ENCODE measurements at regions not wholly inside any gene's neighbourhood (a gene's known extent, or its start where the extent isn't known, plus 50 kb on each side); places are given as distances from the start of the nearest gene placed in this dataset.

DNA sequence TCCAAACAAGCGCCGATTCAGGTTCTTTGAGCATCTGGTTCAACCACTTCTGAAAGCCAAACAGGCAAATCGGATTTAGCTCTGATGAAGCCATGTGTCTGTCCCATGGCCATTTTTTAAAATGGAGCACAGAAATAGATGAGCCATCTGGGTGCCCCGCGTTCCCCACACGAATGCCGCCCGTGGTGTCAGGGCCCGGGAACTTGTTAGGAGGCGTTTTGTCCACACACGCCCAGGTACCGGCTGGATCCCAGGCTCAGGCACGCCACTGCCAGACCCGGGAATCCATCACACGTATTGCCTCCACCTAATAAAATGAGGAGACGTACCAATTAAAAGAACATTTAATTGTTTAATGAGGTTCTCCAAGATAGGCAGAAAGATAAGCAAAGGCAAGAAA, 374.4 kb upstream of the SALL3 start:
- no peaks in the 10 kb centered on the region for H3K27me3 ChIP-seq (ENCODE audit: control insufficient read depth, low read length)
- no peaks in the 10 kb centered on the region for H4K20me1 ChIP-seq (ENCODE audit: control insufficient read depth, insufficient read depth, low read depth, low read length)
- H3K79me2 ChIP-seq (ENCODE audit: control insufficient read depth, low read length): no peaks in the 10 kb centered on the region
- no peaks in the 10 kb centered on the region for H3F3A ChIP-seq (ENCODE audit: control insufficient read depth, insufficient read depth)
- H3K4me1 ChIP-seq (ENCODE audit: control insufficient read depth, low read length): no peaks in the 10 kb centered on the region
- no peak overlapping the region for H3K4me2 ChIP-seq (ENCODE audit: low read length)
- H3K27ac ChIP-seq (ENCODE audit: low read depth, low read length): no peak overlapping the region
- H3K36me3 ChIP-seq (ENCODE audit: control insufficient read depth, low read length): no peaks in the 10 kb centered on the region
- no peaks in the 10 kb centered on the region for H3K9me2 ChIP-seq (replicated peaks; ENCODE audit: control insufficient read depth, low read length)
- peaks cover 7% of the 10 kb centered on the region; the same call in 1 of the 2 replicates for H3K9me3 ChIP-seq (ENCODE audit: control insufficient read depth, insufficient read depth, low read length)
- H3K4me3 ChIP-seq (ENCODE audit: low read length): no peak overlapping the region
- TF ChIP-seq EZH2phosphoT487 (IDR thresholded peaks at IDR 0.05; ENCODE audit: borderline replicate concordance, low read length): no peak
- TF ChIP-seq, protein P1, sequence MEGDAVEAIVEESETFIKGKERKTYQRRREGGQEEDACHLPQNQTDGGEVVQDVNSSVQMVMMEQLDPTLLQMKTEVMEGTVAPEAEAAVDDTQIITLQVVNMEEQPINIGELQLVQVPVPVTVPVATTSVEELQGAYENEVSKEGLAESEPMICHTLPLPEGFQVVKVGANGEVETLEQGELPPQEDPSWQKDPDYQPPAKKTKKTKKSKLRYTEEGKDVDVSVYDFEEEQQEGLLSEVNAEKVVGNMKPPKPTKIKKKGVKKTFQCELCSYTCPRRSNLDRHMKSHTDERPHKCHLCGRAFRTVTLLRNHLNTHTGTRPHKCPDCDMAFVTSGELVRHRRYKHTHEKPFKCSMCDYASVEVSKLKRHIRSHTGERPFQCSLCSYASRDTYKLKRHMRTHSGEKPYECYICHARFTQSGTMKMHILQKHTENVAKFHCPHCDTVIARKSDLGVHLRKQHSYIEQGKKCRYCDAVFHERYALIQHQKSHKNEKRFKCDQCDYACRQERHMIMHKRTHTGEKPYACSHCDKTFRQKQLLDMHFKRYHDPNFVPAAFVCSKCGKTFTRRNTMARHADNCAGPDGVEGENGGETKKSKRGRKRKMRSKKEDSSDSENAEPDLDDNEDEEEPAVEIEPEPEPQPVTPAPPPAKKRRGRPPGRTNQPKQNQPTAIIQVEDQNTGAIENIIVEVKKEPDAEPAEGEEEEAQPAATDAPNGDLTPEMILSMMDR (IDR thresholded peaks at IDR 0.05; ENCODE audit: low read depth, low read length, poor library complexity, severe bottlenecking): no peak

DNA sequence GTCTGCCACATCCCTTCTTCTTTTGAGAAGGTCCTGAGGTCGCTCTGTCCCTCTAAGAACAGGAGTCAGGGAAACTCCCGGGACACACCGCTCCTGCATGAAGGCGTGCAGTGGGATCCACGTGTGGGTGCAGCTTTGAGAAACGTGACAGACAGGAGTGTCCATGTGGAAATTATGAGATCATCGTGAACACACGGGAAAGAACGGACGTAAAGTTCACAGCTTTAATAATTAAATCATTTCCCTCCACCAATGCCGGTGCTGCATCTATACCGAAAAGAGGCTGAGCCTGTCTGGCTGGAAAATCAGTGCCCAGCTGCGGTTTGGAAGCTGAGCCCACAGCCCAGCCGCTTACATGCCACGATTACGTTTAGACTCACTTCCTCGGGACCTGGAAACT, 372.4 kb upstream of the SALL3 start:
- no peaks in the 10 kb centered on the region for H3F3A ChIP-seq (ENCODE audit: control insufficient read depth, insufficient read depth)
- TF ChIP-seq, protein P1 (IDR thresholded peaks at IDR 0.05; ENCODE audit: low read depth, low read length, poor library complexity, severe bottlenecking): no peak
- no peak for TF ChIP-seq EZH2phosphoT487 (IDR thresholded peaks at IDR 0.05; ENCODE audit: borderline replicate concordance, low read length)
- H3K4me1 ChIP-seq (ENCODE audit: control insufficient read depth, low read length): no peaks in the 10 kb centered on the region
- H4K20me1 ChIP-seq (ENCODE audit: control insufficient read depth, insufficient read depth, low read depth, low read length): no peaks in the 10 kb centered on the region
- no peaks in the 10 kb centered on the region for H3K36me3 ChIP-seq (ENCODE audit: control insufficient read depth, low read length)
- H3K9me2 ChIP-seq (replicated peaks; ENCODE audit: control insufficient read depth, low read length): no peaks in the 10 kb centered on the region
- peaks cover 7% of the 10 kb centered on the region; the same call in 1 of the 2 replicates for H3K9me3 ChIP-seq (ENCODE audit: control insufficient read depth, insufficient read depth, low read length)
- no peaks in the 10 kb centered on the region for H3K27me3 ChIP-seq (ENCODE audit: control insufficient read depth, low read length)
- no peak overlapping the region for H3K4me3 ChIP-seq (ENCODE audit: low read length)
- H3K27ac ChIP-seq (ENCODE audit: low read depth, low read length): no peak overlapping the region
- no peaks in the 10 kb centered on the region for H3K79me2 ChIP-seq (ENCODE audit: control insufficient read depth, low read length)
- no peak overlapping the region for H3K4me2 ChIP-seq (ENCODE audit: low read length)

DNA sequence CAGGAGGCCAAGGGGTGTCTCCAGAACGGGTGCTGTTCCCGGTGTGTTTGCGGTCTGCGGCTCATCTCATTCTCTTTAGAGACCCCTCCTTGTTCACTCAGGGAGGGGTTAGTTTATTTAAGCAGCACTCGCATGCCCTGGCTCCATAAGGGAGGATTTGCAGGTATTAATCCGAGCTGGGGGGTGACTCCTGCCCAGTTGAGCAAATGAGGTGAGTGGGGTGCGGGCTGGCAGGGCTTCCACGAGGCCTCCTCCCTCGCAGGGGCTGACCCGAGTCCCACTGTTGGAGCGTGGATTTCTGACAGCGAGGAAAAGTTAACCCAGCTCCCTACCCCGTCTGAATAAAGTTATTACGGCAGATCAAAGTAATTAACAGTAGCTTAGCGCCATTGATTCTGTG, 371.8 kb upstream of the SALL3 start:
- TF ChIP-seq, protein P1 (IDR thresholded peaks at IDR 0.05; ENCODE audit: low read depth, low read length, poor library complexity, severe bottlenecking): no peak
- TF ChIP-seq EZH2phosphoT487 (IDR thresholded peaks at IDR 0.05; ENCODE audit: borderline replicate concordance, low read length): no peak
- Histone ChIP-seq H3K9me3 (ENCODE audit: control insufficient read depth, insufficient read depth, low read length) (peaks cover 7% of the 10 kb centered on the region; the same call in 1 of the 2 replicates), H3K79me2 (ENCODE audit: control insufficient read depth, low read length) (no peaks in the 10 kb centered on the region)

More for the DNA sequence above, 371.8 kb upstream of the SALL3 start:
- H3K27me3 ChIP-seq (ENCODE audit: control insufficient read depth, low read length): no peaks in the 10 kb centered on the region
- H3K36me3 ChIP-seq (ENCODE audit: control insufficient read depth, low read length): no peaks in the 10 kb centered on the region
- no peaks in the 10 kb centered on the region for H3K9me2 ChIP-seq (replicated peaks; ENCODE audit: control insufficient read depth, low read length)
- no peaks in the 10 kb centered on the region for H4K20me1 ChIP-seq (ENCODE audit: control insufficient read depth, insufficient read depth, low read depth, low read length)
- H3F3A ChIP-seq (ENCODE audit: control insufficient read depth, insufficient read depth): no peaks in the 10 kb centered on the region
- no peak overlapping the region for H3K4me2 ChIP-seq (ENCODE audit: low read length)
- no peaks in the 10 kb centered on the region for H3K4me1 ChIP-seq (ENCODE audit: control insufficient read depth, low read length)
- no peak overlapping the region for H3K4me3 ChIP-seq (ENCODE audit: low read length)
- H3K27ac ChIP-seq (ENCODE audit: low read depth, low read length): no peak overlapping the region
